ENCODE measurements at regions not wholly inside any gene's neighbourhood (a gene's known extent, or its start where the extent isn't known, plus 50 kb on each side); places are given as distances from the start of the nearest gene placed in this dataset.

DNA sequence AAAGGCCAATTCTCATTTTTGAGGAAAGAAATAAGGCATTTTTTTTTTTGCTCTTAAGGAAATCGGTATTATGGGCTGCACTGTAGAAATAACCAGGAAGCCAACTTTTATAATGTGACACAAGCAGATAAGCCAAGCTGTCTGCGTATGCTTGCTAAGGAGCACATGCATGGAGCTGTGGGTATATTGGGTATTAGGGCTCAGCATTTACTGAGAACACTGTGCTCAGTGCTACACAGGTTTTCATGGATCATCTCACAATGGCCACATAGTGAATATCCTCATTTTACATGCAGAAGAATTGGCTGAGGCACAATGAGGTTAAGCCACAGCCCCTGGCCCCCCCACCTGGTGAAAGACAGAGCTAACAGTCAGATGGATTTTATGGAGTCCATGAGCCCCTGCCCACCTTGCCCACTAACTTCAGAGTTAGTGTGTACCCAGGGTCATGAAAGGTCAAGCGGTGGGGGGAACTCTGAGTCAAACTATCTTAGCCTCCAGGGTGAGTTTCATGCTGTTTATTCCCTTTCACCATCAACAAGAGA is 204.8 kb downstream of the SPATA31A6 start:
- no peaks in the 10 kb centered on the region for H3K4me1 ChIP-seq (ENCODE audit: control insufficient read depth, extremely low read depth, insufficient read depth, low read length)
- no peak overlapping the region for H3K27ac ChIP-seq (ENCODE audit: insufficient read depth, low read depth, low read length)
- H3K4me3 ChIP-seq (replicated peaks in 1 of 3; ENCODE audit: insufficient read depth in 1 of 3, low read depth in 1 of 3, low read length in 3 of 3) = no peak overlapping the region
- no peak overlapping the region for H3K4me2 ChIP-seq (ENCODE audit: insufficient read depth, low read length)
- FAIRE-seq = no peak
- no TSS peak for BruUV-seq (replicated peaks)
- POLR2A ChIA-PET = no interaction called here
- no peaks in the 10 kb centered on the region for H3K79me2 ChIP-seq (ENCODE audit: control insufficient read depth, insufficient read depth, low read length)
- DNase-seq (ENCODE audit: low read depth, low spot score) = peak; percentile 36
- H3K9me1 ChIP-seq (replicated peaks; ENCODE audit: control insufficient read depth, extremely low read depth, insufficient read depth, low read length) = no peaks in the 10 kb centered on the region
- H3K27me3 ChIP-seq (ENCODE audit: control insufficient read depth in 2 of 2, insufficient read depth in 2 of 2, low read length in 2 of 2) = no peaks in the 10 kb centered on the region
- no peaks in the 10 kb centered on the region for H3K36me3 ChIP-seq (ENCODE audit: control insufficient read depth in 2 of 2, extremely low read depth in 1 of 2, insufficient read depth in 2 of 2, low read length in 2 of 2)
- no peaks in the 10 kb centered on the region for H3K9me3 ChIP-seq (replicated peaks; ENCODE audit: control insufficient read depth, insufficient read depth, low read length)
- no peaks in the 10 kb centered on the region for H4K20me1 ChIP-seq (replicated peaks; ENCODE audit: control insufficient read depth, extremely low read depth, insufficient read depth, low read length)
- CTCF ChIA-PET = no interaction called here
- no peak overlapping the region for H2AFZ ChIP-seq (ENCODE audit: low read depth, low read length)
- no peak for TF ChIP-seq POLR2AphosphoS5 (IDR thresholded peaks at IDR 0.05; ENCODE audit: insufficient read depth, low read depth, low read length)
- TF ChIP-seq GATA2 (IDR thresholded peaks at IDR 0.05; ENCODE audit: insufficient read depth, insufficient read length, low read depth, low read length) = no peak
- TF ChIP-seq MYC (IDR thresholded peaks at IDR 0.05; ENCODE audit: low read depth, low read length) = no peak
- no peak for TF ChIP-seq POLR2A (IDR thresholded peaks at IDR 0.05; ENCODE audit: low read depth, low read length)
- TF ChIP-seq EZH2 (IDR thresholded peaks at IDR 0.05; ENCODE audit: borderline replicate concordance, low read depth, low read length, severe bottlenecking) = no peak
- TF ChIP-seq, protein P1, sequence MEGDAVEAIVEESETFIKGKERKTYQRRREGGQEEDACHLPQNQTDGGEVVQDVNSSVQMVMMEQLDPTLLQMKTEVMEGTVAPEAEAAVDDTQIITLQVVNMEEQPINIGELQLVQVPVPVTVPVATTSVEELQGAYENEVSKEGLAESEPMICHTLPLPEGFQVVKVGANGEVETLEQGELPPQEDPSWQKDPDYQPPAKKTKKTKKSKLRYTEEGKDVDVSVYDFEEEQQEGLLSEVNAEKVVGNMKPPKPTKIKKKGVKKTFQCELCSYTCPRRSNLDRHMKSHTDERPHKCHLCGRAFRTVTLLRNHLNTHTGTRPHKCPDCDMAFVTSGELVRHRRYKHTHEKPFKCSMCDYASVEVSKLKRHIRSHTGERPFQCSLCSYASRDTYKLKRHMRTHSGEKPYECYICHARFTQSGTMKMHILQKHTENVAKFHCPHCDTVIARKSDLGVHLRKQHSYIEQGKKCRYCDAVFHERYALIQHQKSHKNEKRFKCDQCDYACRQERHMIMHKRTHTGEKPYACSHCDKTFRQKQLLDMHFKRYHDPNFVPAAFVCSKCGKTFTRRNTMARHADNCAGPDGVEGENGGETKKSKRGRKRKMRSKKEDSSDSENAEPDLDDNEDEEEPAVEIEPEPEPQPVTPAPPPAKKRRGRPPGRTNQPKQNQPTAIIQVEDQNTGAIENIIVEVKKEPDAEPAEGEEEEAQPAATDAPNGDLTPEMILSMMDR (IDR thresholded peaks at IDR 0.05; ENCODE audit: extremely low read depth in 1 of 2, insufficient read depth in 1 of 2, low read depth in 1 of 2, low read length in 2 of 2) = no peak
- no peak for TF ChIP-seq FOS (IDR thresholded peaks at IDR 0.05; ENCODE audit: borderline replicate concordance, insufficient read depth, low read length)
- TF ChIP-seq, protein P2, sequence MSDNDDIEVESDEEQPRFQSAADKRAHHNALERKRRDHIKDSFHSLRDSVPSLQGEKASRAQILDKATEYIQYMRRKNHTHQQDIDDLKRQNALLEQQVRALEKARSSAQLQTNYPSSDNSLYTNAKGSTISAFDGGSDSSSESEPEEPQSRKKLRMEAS (IDR thresholded peaks at IDR 0.05; ENCODE audit: insufficient read depth, insufficient read length) = no peak
- TF ChIP-seq JUN (IDR thresholded peaks at IDR 0.05; ENCODE audit: borderline replicate concordance, insufficient read depth, insufficient read length, low read depth) = no peak
- intact Hi-C loops (cut with micrococcal nuclease) (no loop called here), dilution Hi-C loops (cut with MboI; ENCODE audit: extremely low pct_ligation_motif_present, low sequenced_read_pairs) (no loop called here)
- H3K9ac ChIP-seq (replicated peaks; ENCODE audit: extremely low read depth, insufficient read depth, low read length) = no peak overlapping the region
